ENCODE measurements at regions not wholly inside any gene's neighbourhood (a gene's known extent, or its start where the extent isn't known, plus 50 kb on each side); places are given as distances from the start of the nearest gene placed in this dataset.

- no peak overlapping the region for H3K27ac ChIP-seq (ENCODE audit: low read depth, low read length)
- H3K79me2 ChIP-seq (ENCODE audit: control insufficient read depth, low read length), result no peaks in the 10 kb centered on the region
- no peaks in the 10 kb centered on the region for H3K9me2 ChIP-seq (replicated peaks; ENCODE audit: control insufficient read depth, low read length)
- H3K4me2 ChIP-seq (ENCODE audit: low read length), result no peak overlapping the region
- H3K36me3 ChIP-seq (ENCODE audit: control insufficient read depth, low read length), result no peaks in the 10 kb centered on the region
- H3K4me3 ChIP-seq (ENCODE audit: low read length), result no peak overlapping the region
- no peaks in the 10 kb centered on the region for H3K27me3 ChIP-seq (ENCODE audit: control insufficient read depth, low read length)
- no peaks in the 10 kb centered on the region for H4K20me1 ChIP-seq (ENCODE audit: control insufficient read depth, insufficient read depth, low read depth, low read length)
- H3K9me3 ChIP-seq (ENCODE audit: control insufficient read depth, insufficient read depth, low read length), result no peaks in the 10 kb centered on the region
- TF ChIP-seq CTCF (IDR thresholded peaks at IDR 0.05; ENCODE audit: low read depth, low read length, poor library complexity, severe bottlenecking) (no peak), EZH2phosphoT487 (IDR thresholded peaks at IDR 0.05; ENCODE audit: borderline replicate concordance, low read length) (no peak)
- no peaks in the 10 kb centered on the region for H3K4me1 ChIP-seq (ENCODE audit: control insufficient read depth, low read length)
- no peaks in the 10 kb centered on the region for H3F3A ChIP-seq (ENCODE audit: control insufficient read depth, insufficient read depth)
Observed at GRCh38 chr17:6245301-6246177, 175.4 kb downstream of the WSCD1 start.

GRCh38 chr17:6244796-6245195 lies 174.6 kb downstream of the WSCD1 start:
- no peaks in the 10 kb centered on the region for H3K4me1 ChIP-seq (ENCODE audit: control insufficient read depth, low read length)
- no peaks in the 10 kb centered on the region for H3K36me3 ChIP-seq (ENCODE audit: control insufficient read depth, low read length)
- H3F3A ChIP-seq (ENCODE audit: control insufficient read depth, insufficient read depth), result no peaks in the 10 kb centered on the region
- no peaks in the 10 kb centered on the region for H3K9me2 ChIP-seq (replicated peaks; ENCODE audit: control insufficient read depth, low read length)
- no peaks in the 10 kb centered on the region for H4K20me1 ChIP-seq (ENCODE audit: control insufficient read depth, insufficient read depth, low read depth, low read length)
- no peak for TF ChIP-seq CTCF (IDR thresholded peaks at IDR 0.05; ENCODE audit: low read depth, low read length, poor library complexity, severe bottlenecking)
- no peak for TF ChIP-seq EZH2phosphoT487 (IDR thresholded peaks at IDR 0.05; ENCODE audit: borderline replicate concordance, low read length)
- no peak overlapping the region for H3K27ac ChIP-seq (ENCODE audit: low read depth, low read length)
- H3K4me2 ChIP-seq (ENCODE audit: low read length), result no peak overlapping the region
- no peak overlapping the region for H3K4me3 ChIP-seq (ENCODE audit: low read length)
- H3K27me3 ChIP-seq (ENCODE audit: control insufficient read depth, low read length), result no peaks in the 10 kb centered on the region
- H3K9me3 ChIP-seq (ENCODE audit: control insufficient read depth, insufficient read depth, low read length), result no peaks in the 10 kb centered on the region
- no peaks in the 10 kb centered on the region for H3K79me2 ChIP-seq (ENCODE audit: control insufficient read depth, low read length)

GRCh38 chr17:6244253-6244652 lies 174.1 kb downstream of the WSCD1 start:
- H3K27me3 ChIP-seq (ENCODE audit: control insufficient read depth, low read length), result no peaks in the 10 kb centered on the region
- no peak overlapping the region for H3K27ac ChIP-seq (ENCODE audit: low read depth, low read length)
- no peaks in the 10 kb centered on the region for H3K9me3 ChIP-seq (ENCODE audit: control insufficient read depth, insufficient read depth, low read length)
- H4K20me1 ChIP-seq (ENCODE audit: control insufficient read depth, insufficient read depth, low read depth, low read length), result no peaks in the 10 kb centered on the region
- no peak for TF ChIP-seq CTCF (IDR thresholded peaks at IDR 0.05; ENCODE audit: low read depth, low read length, poor library complexity, severe bottlenecking)
- TF ChIP-seq EZH2phosphoT487 (IDR thresholded peaks at IDR 0.05; ENCODE audit: borderline replicate concordance, low read length), result no peak
- no peaks in the 10 kb centered on the region for H3K79me2 ChIP-seq (ENCODE audit: control insufficient read depth, low read length)
- H3K4me3 ChIP-seq (ENCODE audit: low read length), result no peak overlapping the region
- H3K4me2 ChIP-seq (ENCODE audit: low read length), result no peak overlapping the region
- H3K9me2 ChIP-seq (replicated peaks; ENCODE audit: control insufficient read depth, low read length), result no peaks in the 10 kb centered on the region
- no peaks in the 10 kb centered on the region for H3F3A ChIP-seq (ENCODE audit: control insufficient read depth, insufficient read depth)
- no peaks in the 10 kb centered on the region for H3K36me3 ChIP-seq (ENCODE audit: control insufficient read depth, low read length)
- no peaks in the 10 kb centered on the region for H3K4me1 ChIP-seq (ENCODE audit: control insufficient read depth, low read length)
